H9 (cell line): ENCODE measurements at regions not wholly inside any gene's neighbourhood (a gene's known extent, or its start where the extent isn't known, plus 50 kb on each side); places are given as distances from the start of the nearest gene placed in this dataset.

Source experiments
- DNase-seq: peaks from one replicate; pipeline ENCODE4 v3.0.0-alpha.2; 2017
- H2AFZ ChIP-seq: one replicate; pipeline ENCODE4 v1.6.1; 2013; ENCODE audit warnings: mild to moderate bottlenecking, low read length, control low read depth, moderate library complexity
- H2AK5ac ChIP-seq: 2 replicates; pipeline ENCODE4 v1.6.1; 2013; ENCODE audit warnings: low read length, control low read depth, mixed read lengths; ENCODE audit not compliant: insufficient read length
- H2BK120ac ChIP-seq: one replicate; pipeline ENCODE4 v1.6.1; 2013; ENCODE audit warnings: low read depth, mild to moderate bottlenecking, low read length, control low read depth, inconsistent platforms; ENCODE audit not compliant: poor library complexity, severe bottlenecking
- H2BK12ac ChIP-seq: 2 replicates; pipeline ENCODE4 v1.6.1; 2013; ENCODE audit warnings: low read length, control low read depth, mixed read lengths, low read depth; ENCODE audit not compliant: insufficient read length
- H2BK15ac ChIP-seq: 2 replicates; pipeline ENCODE4 v1.6.1; 2013; ENCODE audit warnings: low read depth, low read length, control low read depth
- H2BK20ac ChIP-seq: one replicate; pipeline ENCODE4 v1.6.1; 2013; ENCODE audit warnings: low read depth, mild to moderate bottlenecking, low read length, control low read depth, inconsistent platforms; ENCODE audit not compliant: poor library complexity, severe bottlenecking
- H2BK5ac ChIP-seq: 2 replicates; pipeline ENCODE4 v1.6.1; 2013; ENCODE audit warnings: low read length, control low read depth, mixed read lengths; ENCODE audit not compliant: insufficient read length
- H3K14ac ChIP-seq: 2 replicates; pipeline ENCODE4 v1.6.1; 2013; ENCODE audit warnings: low read length, control low read depth; ENCODE audit not compliant: insufficient read depth
- H3K18ac ChIP-seq: 2 replicates; pipeline ENCODE4 v1.6.1; 2013; ENCODE audit warnings: low read depth, mild to moderate bottlenecking, mixed read lengths, low read length, control low read depth; ENCODE audit not compliant: insufficient read length
- H3K23ac ChIP-seq: 2 replicates; pipeline ENCODE4 v1.6.1; 2013; ENCODE audit warnings: low read length, control low read depth, mixed read lengths, low read depth; ENCODE audit not compliant: insufficient read length
- H3K23me2 ChIP-seq: 2 replicates; pipeline ENCODE4 v1.6.1; 2013; ENCODE audit warnings: low read depth, mild to moderate bottlenecking, mixed read lengths, low read length, control low read depth; ENCODE audit not compliant: insufficient read length, poor library complexity, severe bottlenecking
- H3K27ac ChIP-seq: 2 replicates; pipeline ENCODE4 v1.5.1; 2013; ENCODE audit warnings: low read length, control low read depth, mixed read lengths, low read depth; ENCODE audit not compliant: insufficient read length
- H3K27me3 ChIP-seq: 2 replicates; pipeline ENCODE4 v1.6.1; 2013; ENCODE audit warnings: low read length, control low read depth, inconsistent platforms; ENCODE audit not compliant: insufficient read depth
- H3K4ac ChIP-seq: 2 replicates; pipeline ENCODE4 v1.6.1; 2013; ENCODE audit warnings: low read depth, mild to moderate bottlenecking, control low read depth, inconsistent platforms, low read length, moderate library complexity
- H3K4me1 ChIP-seq: 2 replicates; pipeline ENCODE4 v1.6.1; 2013; ENCODE audit warnings: low read length, control low read depth, inconsistent platforms; ENCODE audit not compliant: insufficient read depth
- H3K4me2 ChIP-seq: 2 replicates; pipeline ENCODE4 v1.6.1; 2013; ENCODE audit warnings: low read length, control low read depth, mixed read lengths; ENCODE audit not compliant: insufficient read length, insufficient read depth
- H3K56ac ChIP-seq: 2 replicates; pipeline ENCODE4 v1.6.1; 2013; ENCODE audit warnings: low read depth, mild to moderate bottlenecking, mixed read lengths, low read length, control low read depth; ENCODE audit not compliant: insufficient read length
- H3K79me1 ChIP-seq: 2 replicates; pipeline ENCODE4 v1.6.1; 2013; ENCODE audit warnings: low read depth, mild to moderate bottlenecking, moderate library complexity, low read length, control low read depth, inconsistent platforms; ENCODE audit not compliant: insufficient read depth, poor library complexity, severe bottlenecking
- H3K79me2 ChIP-seq: 2 replicates; pipeline ENCODE4 v1.6.1; 2013; ENCODE audit warnings: low read length, control low read depth, inconsistent platforms; ENCODE audit not compliant: insufficient read depth
- H3K9ac ChIP-seq: 2 replicates; pipeline ENCODE4 v1.6.1; 2013; ENCODE audit warnings: low read length, control low read depth, mixed read lengths; ENCODE audit not compliant: insufficient read length; ENCODE audit errors: extremely low read depth
- H3K9me3 ChIP-seq: one replicate; pipeline ENCODE4 v1.6.1; 2013; ENCODE audit warnings: low read depth, low read length, inconsistent platforms; ENCODE audit not compliant: control insufficient read depth
- H3T11ph ChIP-seq: one replicate; pipeline ENCODE4 v1.6.1; 2013; ENCODE audit warnings: mild to moderate bottlenecking, low read length, control low read depth, inconsistent platforms
- H4K20me1 ChIP-seq: one replicate; pipeline ENCODE4 v1.6.1; 2013; ENCODE audit not compliant: control insufficient read depth, insufficient read length, insufficient read depth
- H4K5ac ChIP-seq: 2 replicates; pipeline ENCODE4 v1.6.1; 2013; ENCODE audit warnings: low read depth, mild to moderate bottlenecking, mixed read lengths, low read length, control low read depth; ENCODE audit not compliant: insufficient read length
- H4K8ac ChIP-seq: replicated peaks from 2 replicates; pipeline ENCODE4 v1.6.1; 2013; ENCODE audit warnings: low read length, control low read depth, mixed read lengths, low read depth; ENCODE audit not compliant: insufficient read length
- H4K91ac ChIP-seq: 2 replicates; pipeline ENCODE4 v1.6.1; 2013; ENCODE audit warnings: low read depth, mild to moderate bottlenecking, moderate library complexity, mixed read lengths, low read length, control low read depth; ENCODE audit not compliant: insufficient read length
- H3K27ac Mint-ChIP-seq, 3 experiments: 2 replicates in 2 of 3; 3 replicates in 1 of 3; pipeline ENCODE4 v1.8.0; 2020 to 2021; ENCODE audit warnings: mixed read lengths in 3 of 3, mild to moderate bottlenecking in 1 of 3, moderate library complexity in 1 of 3
- H3K27me3 Mint-ChIP-seq: 2 replicates; pipeline ENCODE4 v1.8.0; 2021; ENCODE audit warnings: low read depth, mild to moderate bottlenecking, moderate library complexity, mixed read lengths
- H3K36me3 Mint-ChIP-seq, 3 experiments: 2 replicates in 2 of 3; 3 replicates in 1 of 3; pipeline ENCODE4 v1.8.0; 2020 to 2021; ENCODE audit warnings: low read depth in 3 of 3, mixed read lengths in 3 of 3; ENCODE audit not compliant: insufficient read depth in 1 of 3
- H3K4me1 Mint-ChIP-seq, 2 experiments: 2 replicates each; pipeline ENCODE4 v1.8.0; 2020; ENCODE audit warnings: mixed read lengths in 2 of 2
- H3K4me3 Mint-ChIP-seq, 2 experiments: 2 replicates in 1 of 2; 3 replicates in 1 of 2; pipeline ENCODE4 v1.8.0; 2020 to 2021; ENCODE audit warnings: mild to moderate bottlenecking in 2 of 2, mixed read lengths in 2 of 2, moderate library complexity in 1 of 2
- H3K9me3 Mint-ChIP-seq, 2 experiments: 2 replicates in 1 of 2; 3 replicates in 1 of 2; pipeline ENCODE4 v1.8.0; 2020; ENCODE audit warnings: mild to moderate bottlenecking in 2 of 2, mixed read lengths in 2 of 2, moderate library complexity in 1 of 2
- whole genome bisulfite sequencing: extraction: QIAGEN DNeasy Blood & Tissue Kit; methylation state at CpG from one replicate; pipeline ENCODE4 v1.1.7; 2013; ENCODE audit warnings: missing lambda C conversion rate, low lambda C conversion rate, mixed read lengths; ENCODE audit not compliant: insufficient read length; ENCODE audit errors: extremely low coverage; 5-methylcytosine and 5-hydroxymethylcytosine counted together
- TF ChIP-seq, protein P1 (sequence below): fragments of 200-600 bp; sonication (generic); conservative IDR thresholded peaks from 3 replicates; pipeline ENCODE4 v1.8.0; 2021; ENCODE audit warnings: antibody characterized with exemption, mild to moderate bottlenecking

DNA sequence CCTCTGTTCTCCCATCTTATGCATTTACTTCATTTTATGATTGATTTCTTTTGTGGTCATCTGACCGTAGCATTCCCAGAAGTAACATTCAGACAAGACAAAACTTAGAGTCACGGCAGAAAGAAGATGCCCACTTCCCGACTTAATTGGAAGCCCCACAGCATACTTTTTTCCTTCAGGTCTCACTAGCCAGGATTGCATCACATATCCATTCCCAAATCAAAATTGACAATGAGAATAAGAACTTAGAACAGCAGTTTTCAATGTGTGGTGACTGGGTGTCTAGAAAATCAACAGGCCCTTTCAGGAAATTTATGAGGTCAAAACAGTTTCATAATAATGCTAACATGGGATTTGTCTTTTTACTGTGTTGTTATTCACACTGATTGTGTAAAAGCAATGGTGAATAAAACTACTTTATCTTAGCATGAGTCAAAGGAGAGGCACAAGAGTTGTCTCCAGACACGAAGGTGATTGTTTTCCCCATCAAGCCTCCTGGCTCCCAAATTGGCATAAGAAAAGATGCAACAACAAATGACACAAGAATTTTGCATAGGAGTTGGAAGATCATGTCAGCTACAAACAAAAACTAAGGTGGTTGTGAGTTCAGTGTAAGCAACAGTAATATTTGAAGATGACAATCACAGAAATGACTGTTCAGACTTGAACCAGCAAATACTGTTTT is 493.9 kb downstream of the HTR7 start:
- Histone ChIP-seq H2BK15ac (no peak overlapping the region), H3K9me3 (no peaks in the 10 kb centered on the region), H3K4ac (no peak overlapping the region), H3K4me1 (peaks cover 2% of the 10 kb centered on the region; the same call in 1 of the 2 replicates), H3K79me2 (no peaks in the 10 kb centered on the region), H2BK120ac (no peak overlapping the region), H3K23me2 (no peaks in the 10 kb centered on the region), H4K20me1 (no peaks in the 10 kb centered on the region), H4K5ac (no peak overlapping the region), H2BK5ac (no peak overlapping the region), H3K27me3 (no peaks in the 10 kb centered on the region), H3K56ac (no peak overlapping the region), H4K8ac (no peak overlapping the region), H3K23ac (no peak overlapping the region), H4K91ac (no peak overlapping the region), H3K18ac (no peak overlapping the region), H2BK20ac (no peak overlapping the region), H2AK5ac (no peak overlapping the region), H3K4me2 (peak overlapping the region; percentile 20), H2BK12ac (no peak overlapping the region), H3K14ac (no peak overlapping the region), H3K9ac (no peak overlapping the region), H2AFZ (no peak overlapping the region), H3K27ac (no peak overlapping the region), H3T11ph (no peak overlapping the region), H3K79me1 (no peaks in the 10 kb centered on the region)
- H3K36me3 Mint-ChIP-seq: peaks cover 2 to 4% (median 4%) of the 10 kb centered on the region in 3 experiments; a peak in 3 of 7 replicates
- no peak overlapping the region; a peak in 1 of 5 replicates for H3K4me3 Mint-ChIP-seq
- H3K4me1 Mint-ChIP-seq: peaks cover 16 to 17% of the 10 kb centered on the region in 2 experiments
- H3K27ac Mint-ChIP-seq: peak overlapping the region; percentile 28 to 96 (median 58); a peak in 6 of 7 replicates
- peaks cover 0 to under 1% of the 10 kb centered on the region in 2 experiments; a peak in 2 of 5 replicates for H3K9me3 Mint-ChIP-seq
- no CpG with 5 or more reads among the region's 4 CpGs for WGBS
- H3K27me3 Mint-ChIP-seq: no peaks in the 10 kb centered on the region
- no peak for DNase-seq
- TF ChIP-seq, protein P1, sequence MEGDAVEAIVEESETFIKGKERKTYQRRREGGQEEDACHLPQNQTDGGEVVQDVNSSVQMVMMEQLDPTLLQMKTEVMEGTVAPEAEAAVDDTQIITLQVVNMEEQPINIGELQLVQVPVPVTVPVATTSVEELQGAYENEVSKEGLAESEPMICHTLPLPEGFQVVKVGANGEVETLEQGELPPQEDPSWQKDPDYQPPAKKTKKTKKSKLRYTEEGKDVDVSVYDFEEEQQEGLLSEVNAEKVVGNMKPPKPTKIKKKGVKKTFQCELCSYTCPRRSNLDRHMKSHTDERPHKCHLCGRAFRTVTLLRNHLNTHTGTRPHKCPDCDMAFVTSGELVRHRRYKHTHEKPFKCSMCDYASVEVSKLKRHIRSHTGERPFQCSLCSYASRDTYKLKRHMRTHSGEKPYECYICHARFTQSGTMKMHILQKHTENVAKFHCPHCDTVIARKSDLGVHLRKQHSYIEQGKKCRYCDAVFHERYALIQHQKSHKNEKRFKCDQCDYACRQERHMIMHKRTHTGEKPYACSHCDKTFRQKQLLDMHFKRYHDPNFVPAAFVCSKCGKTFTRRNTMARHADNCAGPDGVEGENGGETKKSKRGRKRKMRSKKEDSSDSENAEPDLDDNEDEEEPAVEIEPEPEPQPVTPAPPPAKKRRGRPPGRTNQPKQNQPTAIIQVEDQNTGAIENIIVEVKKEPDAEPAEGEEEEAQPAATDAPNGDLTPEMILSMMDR: no peak
